ENCODE measurements at regions not wholly inside any gene's neighbourhood (a gene's known extent, or its start where the extent isn't known, plus 50 kb on each side); places are given as distances from the start of the nearest gene placed in this dataset.

GRCh38 chr3:5299161-5299560 is 111.7 kb downstream of the EDEM1 start:
- no peaks in the 10 kb centered on the region for H3K36me3 ChIP-seq
- H3K9me3 ChIP-seq = no peaks in the 10 kb centered on the region
- no peaks in the 10 kb centered on the region for H3K27me3 ChIP-seq (replicated peaks in 1 of 7)
- 75 to 91% (median 81%) methylated on average over 3 of the region's 3 CpGs for WGBS, 5 donors
- H3K27ac ChIP-seq = no peak overlapping the region
- no peaks in the 10 kb centered on the region for H3K4me1 ChIP-seq
- DNase-seq = no peak
- no peak overlapping the region for H3K4me3 ChIP-seq
- intact Hi-C loops (cut with DNase I; ENCODE audit: low total_unique reads) = no loop called here
- TF ChIP-seq POLR2AphosphoS5 (IDR thresholded peaks at IDR 0.05) (no peak), CTCF (IDR thresholded peaks at IDR 0.05 in 8 of 11, conservative IDR thresholded peaks at IDR 0.05 in 3 of 11) (no peak), POLR2A (IDR thresholded peaks at IDR 0.05) (no peak)

GRCh38 chr3:5300638-5301037 is 113.1 kb downstream of the EDEM1 start:
- H3K27me3 ChIP-seq (replicated peaks in 1 of 7) = no peaks in the 10 kb centered on the region
- WGBS, 5 donors = 94 to 100% (median 96%) methylated on average over 4 of the region's 4 CpGs
- H3K36me3 ChIP-seq = no peaks in the 10 kb centered on the region
- DNase-seq = no peak
- no peak overlapping the region for H3K27ac ChIP-seq
- no peaks in the 10 kb centered on the region for H3K4me1 ChIP-seq
- intact Hi-C loops (cut with DNase I; ENCODE audit: low total_unique reads) = no loop called here
- TF ChIP-seq CTCF (IDR thresholded peaks at IDR 0.05 in 8 of 11, conservative IDR thresholded peaks at IDR 0.05 in 3 of 11) (no peak), POLR2AphosphoS5 (IDR thresholded peaks at IDR 0.05) (no peak), POLR2A (IDR thresholded peaks at IDR 0.05) (no peak)
- no peak overlapping the region for H3K4me3 ChIP-seq
- H3K9me3 ChIP-seq = no peaks in the 10 kb centered on the region

- no peaks in the 10 kb centered on the region for H3K9me3 ChIP-seq
- no peak overlapping the region for H3K4me3 ChIP-seq
- DNase-seq = no peak
These were observed 114.3 kb downstream of the EDEM1 start for GRCh38 chr3:5301651-5302297.

GRCh38 chr3:5302661-5303060 is 115.2 kb downstream of the EDEM1 start:
- WGBS, 5 donors = 79 to 96% (median 89%) methylated on average over 3 of the region's 3 CpGs
- Histone ChIP-seq H3K27ac (no peak overlapping the region), H3K4me1 (no peaks in the 10 kb centered on the region), H3K36me3 (no peaks in the 10 kb centered on the region), H3K4me3 (no peak overlapping the region), H3K27me3 (replicated peaks in 1 of 7) (no peaks in the 10 kb centered on the region), H3K9me3 (no peaks in the 10 kb centered on the region)
- intact Hi-C loops (cut with DNase I; ENCODE audit: low total_unique reads) = no loop called here
- no peak for DNase-seq
- TF ChIP-seq CTCF (IDR thresholded peaks at IDR 0.05 in 8 of 11, conservative IDR thresholded peaks at IDR 0.05 in 3 of 11) (no peak), POLR2AphosphoS5 (IDR thresholded peaks at IDR 0.05) (no peak), POLR2A (IDR thresholded peaks at IDR 0.05) (no peak)

More at GRCh38 chr3:5301651-5302297, 114.3 kb downstream of the EDEM1 start:
- no peak overlapping the region for H3K27ac ChIP-seq
- no peaks in the 10 kb centered on the region for H3K36me3 ChIP-seq
- TF ChIP-seq POLR2AphosphoS5 (IDR thresholded peaks at IDR 0.05) (no peak), CTCF (IDR thresholded peaks at IDR 0.05 in 8 of 11, conservative IDR thresholded peaks at IDR 0.05 in 3 of 11) (no peak), POLR2A (IDR thresholded peaks at IDR 0.05) (no peak)
- intact Hi-C loops (cut with DNase I; ENCODE audit: low total_unique reads) = no loop called here
- no peaks in the 10 kb centered on the region for H3K27me3 ChIP-seq (replicated peaks in 1 of 7)
- H3K4me1 ChIP-seq = no peaks in the 10 kb centered on the region
- WGBS, 5 donors = 61 to 77% (median 74%) methylated on average over 7 of the region's 7 CpGs

Data from spleen (tissue), 11 donors.